GM12878 (cell line): ENCODE measurements at regions not wholly inside any gene's neighbourhood (a gene's known extent, or its start where the extent isn't known, plus 50 kb on each side); places are given as distances from the start of the nearest gene placed in this dataset.

Source experiments
- CTCF ChIP-seq, 3 experiments: IDR thresholded peaks in 2 of 3; conservative IDR thresholded peaks in 1 of 3; 2 replicates each; pipeline ENCODE4 v1.5.1; 2011; ENCODE audit warnings: low read depth in 3 of 3, low read length in 3 of 3, mild to moderate bottlenecking in 3 of 3, control low read depth in 2 of 3, moderate library complexity in 2 of 3, inconsistent platforms in 1 of 3, mixed read lengths in 1 of 3; ENCODE audit not compliant: control insufficient read depth in 2 of 3, insufficient read depth in 1 of 3; ENCODE audit errors: extremely low read depth in 1 of 3
- YY1 ChIP-seq: IDR thresholded peaks from 2 replicates; pipeline ENCODE4 v1.6.1; 2011; ENCODE audit warnings: low read depth, mild to moderate bottlenecking, low read length

- TF ChIP-seq CTCF (IDR thresholded peaks at IDR 0.05 in 2 of 3, conservative IDR thresholded peaks at IDR 0.05 in 1 of 3; ENCODE audit: control insufficient read depth in 2 of 3, extremely low read depth in 1 of 3, insufficient read depth in 1 of 3, low read depth in 3 of 3, low read length in 3 of 3): no peak
- no peak for TF ChIP-seq YY1
These were observed 293.5 kb downstream of the RNF144A start for GRCh38 chr2:7210712-7211111.
